Stimulated activated CD4-positive, alpha-beta T cell treated with anti-CD3 and anti-CD28 coated beads, TNF-alpha, amount 100 ng/mL, for 4 hours (primary cell): ENCODE measurements at regions not wholly inside any gene's neighbourhood (a gene's known extent, or its start where the extent isn't known, plus 50 kb on each side); places are given as distances from the start of the nearest gene placed in this dataset.
"Not testable (repeated sequence)": the region's sequence is repeated elsewhere in the genome, so short reads cannot be mapped to it uniquely, and the experiment has no call there.

Experiments
- DNase-seq, 3 experiments: peaks; one replicate each; pipeline ENCODE4 v3.0.0-alpha.2; 2020; ENCODE audit warnings: low read depth in 3 of 3

GRCh38 chr22:22946131-22946530 lies 58.5 kb downstream of the IGLL5 start:
- DNase-seq, result no peak

DNA sequence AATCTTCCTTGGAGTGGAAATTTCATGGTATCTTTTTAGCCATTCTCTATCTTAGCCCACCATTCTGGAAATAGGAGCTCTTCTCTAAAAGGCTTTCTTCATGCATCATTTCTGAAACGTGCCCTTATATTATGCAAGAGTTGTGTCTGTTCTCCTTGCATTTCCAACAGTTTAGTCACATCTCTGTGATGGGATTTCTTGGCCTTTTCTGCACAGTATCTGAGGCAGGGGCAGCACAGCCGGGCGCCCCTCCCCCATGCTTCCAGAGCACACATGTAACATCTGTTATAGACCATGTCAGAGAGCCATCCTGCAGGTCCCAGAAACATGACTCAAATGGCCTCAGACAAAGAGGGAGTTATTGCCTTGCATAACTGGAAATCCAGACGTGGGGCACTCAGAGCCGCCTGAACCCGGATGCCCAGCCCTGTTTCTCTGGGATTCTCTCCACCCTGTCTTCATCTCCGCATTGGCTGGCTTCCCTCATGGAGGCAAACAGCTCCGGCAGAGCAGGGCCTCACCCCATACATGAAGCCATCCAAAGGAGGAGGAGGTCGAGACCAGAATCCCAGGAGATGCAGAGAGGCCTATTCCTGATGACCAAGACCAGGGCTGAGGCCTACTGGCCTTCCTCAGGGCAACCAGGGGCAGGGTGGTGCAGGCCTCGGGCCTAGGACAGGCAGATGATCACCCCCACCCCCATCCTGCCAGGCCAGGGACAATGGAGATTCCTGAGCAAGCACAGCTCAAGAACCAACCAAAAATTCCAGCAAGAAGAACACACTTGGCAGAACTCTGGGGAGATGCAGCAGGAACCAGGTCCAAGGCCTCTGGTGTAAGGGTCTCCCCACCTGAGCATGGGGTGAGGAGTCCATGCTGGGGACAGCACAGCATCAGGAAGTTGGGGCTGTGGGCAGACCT lies 61.3 kb downstream of the IGLL5 start:
- no peak for DNase-seq

DNA sequence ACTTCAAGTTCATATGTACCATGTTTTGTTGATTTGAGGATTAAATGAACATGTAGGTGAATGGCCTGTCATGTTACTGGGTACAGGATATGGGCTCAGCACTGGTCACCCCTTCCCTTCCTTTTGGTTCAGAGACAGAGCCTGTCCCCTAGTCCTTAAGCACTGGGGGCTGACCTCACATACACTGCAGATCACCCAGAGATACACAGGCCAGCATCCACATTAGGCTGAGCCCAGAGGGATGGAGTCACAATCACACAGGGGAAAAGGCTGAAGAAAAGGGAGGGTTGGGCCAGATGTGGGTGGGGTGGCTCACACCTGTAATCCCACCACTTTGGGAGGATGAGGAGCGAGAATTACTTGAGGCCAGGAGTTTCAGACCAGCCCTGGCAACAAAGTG lies 62.3 kb downstream of the IGLL5 start:
- DNase-seq, result no peak

DNA sequence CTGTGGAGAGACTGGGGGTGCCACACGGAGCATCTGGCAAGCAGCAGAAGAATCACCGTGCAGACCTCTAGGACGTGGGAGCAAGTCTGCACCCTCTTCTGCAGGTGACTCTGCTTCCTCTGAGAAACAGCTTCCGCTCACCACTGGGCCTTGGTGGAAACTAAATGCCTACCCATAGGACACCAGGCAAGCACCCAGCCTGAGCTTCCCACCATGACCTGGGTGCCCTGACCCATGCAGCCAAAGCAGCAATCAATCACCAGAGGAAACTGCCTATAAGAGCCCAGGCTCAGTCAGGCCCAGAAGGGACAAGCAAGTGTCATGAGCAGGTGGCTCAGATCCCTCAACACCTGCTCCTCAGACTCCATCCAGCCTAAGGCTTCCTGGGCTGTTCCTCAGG lies 63.4 kb downstream of the IGLL5 start:
- no peak for DNase-seq

DNA sequence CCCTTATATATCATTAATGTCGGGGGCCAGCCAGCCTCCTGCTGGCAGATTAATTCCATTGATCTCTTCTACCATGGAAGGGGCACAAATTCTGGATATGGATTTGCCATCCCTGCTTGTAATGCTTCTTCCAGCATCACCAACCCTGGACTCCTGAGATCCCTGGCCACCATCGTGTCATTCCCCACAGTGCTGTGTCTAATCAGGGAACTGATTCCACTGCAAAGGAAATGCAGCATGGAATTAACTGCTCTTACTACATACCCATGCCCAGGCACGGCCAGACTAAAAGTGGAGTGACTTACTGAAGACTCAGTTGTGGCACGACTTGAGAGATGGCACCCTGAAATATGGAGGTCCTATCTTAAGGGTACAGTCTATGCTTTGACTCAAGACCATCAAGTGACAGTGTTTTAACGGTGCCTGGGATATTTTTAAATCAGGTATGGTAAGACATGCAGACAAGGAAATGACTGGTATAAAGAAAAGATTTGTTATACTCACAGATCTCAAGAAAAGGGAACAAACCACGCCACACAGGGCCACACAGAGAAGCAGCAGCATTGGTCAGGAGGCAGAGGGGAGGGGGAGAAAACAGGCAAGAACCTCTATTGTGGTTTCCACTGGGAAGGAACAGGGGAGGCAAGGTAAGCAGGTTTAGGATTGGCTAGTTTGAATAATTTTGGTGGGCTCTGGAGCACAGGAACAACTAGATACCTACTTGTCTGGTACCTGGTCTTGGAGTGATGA lies 65.1 kb downstream of the IGLL5 start:
- no peak for DNase-seq

- DNase-seq, result no peak
Measured at GRCh38 chr22:22953791-22954190, 66.2 kb downstream of the IGLL5 start.

- no peak for DNase-seq
Measured at GRCh38 chr22:22954656-22955055, 67.0 kb downstream of the IGLL5 start.

- DNase-seq, result no peak
Measured at GRCh38 chr22:22955276-22955798, 67.7 kb downstream of the IGLL5 start.

DNA sequence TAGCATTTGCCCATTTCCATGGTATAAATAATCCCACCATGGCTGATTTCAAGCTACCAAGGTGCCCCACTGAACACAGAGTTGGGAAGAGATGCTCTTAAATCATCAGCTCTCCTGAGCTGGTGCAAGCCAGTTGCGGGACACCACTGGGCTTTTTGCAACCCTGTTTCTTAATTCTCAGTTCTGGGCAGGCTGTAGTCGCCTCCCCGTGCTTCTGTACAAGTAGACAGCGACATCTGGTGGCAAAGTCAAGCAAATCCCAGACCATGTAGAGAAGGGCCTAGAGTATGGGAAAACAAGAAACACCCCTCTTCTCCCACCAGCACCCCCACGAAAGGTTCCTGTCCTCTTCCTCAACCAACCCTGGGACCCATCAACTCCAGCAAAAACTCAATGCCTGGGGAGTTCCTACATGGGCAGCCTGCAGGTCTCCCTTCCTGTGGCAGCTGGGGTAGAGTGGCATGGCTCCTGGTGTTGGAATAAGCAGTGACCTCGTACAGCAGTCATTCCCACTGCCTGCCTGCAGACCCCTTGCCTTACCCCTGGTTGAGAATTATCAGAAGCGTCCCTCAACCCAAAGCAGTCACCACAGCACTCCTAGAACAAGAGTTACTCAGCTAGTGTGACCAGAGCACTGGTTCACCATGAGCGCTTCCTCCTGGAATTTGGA lies 68.4 kb downstream of the IGLL5 start:
- DNase-seq, result peak in 2 of 3 experiments; percentile 34 to 49

GRCh38 chr22:22957090-22957489 lies 69.5 kb downstream of the IGLL5 start:
- no peak for DNase-seq

GRCh38 chr22:22958621-22959020 lies 71.0 kb downstream of the IGLL5 start:
- DNase-seq, result no peak

DNA sequence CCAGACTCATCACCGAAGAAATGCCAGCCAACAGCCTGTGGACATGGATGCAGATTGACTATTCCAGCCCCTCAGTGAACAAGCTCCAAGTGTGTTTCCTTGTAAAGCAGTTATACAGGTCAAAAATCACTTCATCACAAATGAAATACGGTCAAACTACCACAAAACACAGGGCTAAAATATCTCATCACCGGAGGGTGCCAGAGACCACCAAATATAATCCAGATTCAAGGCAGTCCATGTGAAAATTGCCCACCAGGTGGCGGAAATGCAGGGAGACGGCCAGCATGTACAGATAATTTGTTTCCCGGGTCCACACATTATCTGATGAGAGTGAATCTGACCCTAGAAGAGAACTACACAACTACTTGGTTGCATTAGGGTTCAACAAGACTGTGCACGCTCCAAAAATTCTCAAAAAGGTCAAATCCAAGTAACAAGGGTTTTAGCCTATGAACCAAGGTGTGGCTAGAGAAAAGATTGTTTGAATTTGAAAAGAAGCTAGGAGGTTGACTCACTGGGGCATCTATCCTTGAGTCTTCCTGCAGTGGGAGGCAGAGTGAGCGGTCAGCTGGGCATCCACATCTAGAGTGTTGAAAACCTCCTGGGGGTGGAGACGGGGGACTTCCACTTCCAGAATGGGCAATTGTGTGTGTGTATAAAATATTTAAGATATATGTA lies 71.7 kb downstream of the IGLL5 start:
- peak; percentile 29 to 43 (median 38) for DNase-seq

- no peak for DNase-seq
Measured at GRCh38 chr22:22960307-22960706, 72.7 kb downstream of the IGLL5 start.

GRCh38 chr22:22961574-22961973 lies 74.0 kb downstream of the IGLL5 start:
- DNase-seq, result no peak

DNA sequence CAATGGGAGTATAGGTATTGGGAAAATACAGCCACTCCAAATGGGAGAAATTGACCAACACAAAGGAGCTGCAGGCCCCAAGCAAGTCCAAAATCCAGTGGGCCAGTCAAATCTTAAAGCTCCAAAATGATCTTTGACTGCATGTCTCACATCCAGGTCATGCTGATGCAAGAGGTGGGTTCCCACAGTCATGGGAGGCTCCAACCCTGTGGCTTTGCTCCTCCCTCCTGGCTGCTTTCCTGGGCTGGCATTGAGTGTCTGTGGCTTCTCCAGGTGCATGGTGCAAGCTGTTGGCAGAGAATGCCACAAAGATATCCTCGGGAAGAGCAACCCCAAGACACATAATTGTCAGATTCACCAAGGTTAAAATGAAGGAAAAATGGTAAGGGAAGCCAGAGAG lies 80.8 kb downstream of the IGLL5 start:
- DNase-seq, result no peak

DNA sequence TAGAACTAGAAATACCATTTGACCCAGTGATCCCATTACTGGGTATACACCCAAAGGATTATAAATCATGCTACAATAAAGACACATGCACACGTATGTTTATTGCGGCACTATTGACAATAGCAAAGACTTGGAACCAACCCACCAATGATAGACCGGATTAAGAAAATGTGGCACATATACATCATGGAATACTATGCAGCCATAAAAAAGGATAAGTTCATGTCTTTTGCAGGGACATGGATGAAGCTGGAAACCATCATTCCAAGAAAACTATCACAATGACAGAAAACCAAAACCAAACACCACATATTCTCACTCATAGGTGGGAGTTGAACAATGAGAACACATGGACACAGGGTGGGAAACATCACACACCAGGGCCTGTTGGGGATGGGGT lies 85.0 kb downstream of the IGLL5 start:
- not testable (repeated sequence) for DNase-seq

- DNase-seq, result no peak
Measured at GRCh38 chr22:22973336-22973735, 85.7 kb downstream of the IGLL5 start.

GRCh38 chr22:22974156-22974555 lies 86.5 kb downstream of the IGLL5 start:
- DNase-seq, result no peak

DNA sequence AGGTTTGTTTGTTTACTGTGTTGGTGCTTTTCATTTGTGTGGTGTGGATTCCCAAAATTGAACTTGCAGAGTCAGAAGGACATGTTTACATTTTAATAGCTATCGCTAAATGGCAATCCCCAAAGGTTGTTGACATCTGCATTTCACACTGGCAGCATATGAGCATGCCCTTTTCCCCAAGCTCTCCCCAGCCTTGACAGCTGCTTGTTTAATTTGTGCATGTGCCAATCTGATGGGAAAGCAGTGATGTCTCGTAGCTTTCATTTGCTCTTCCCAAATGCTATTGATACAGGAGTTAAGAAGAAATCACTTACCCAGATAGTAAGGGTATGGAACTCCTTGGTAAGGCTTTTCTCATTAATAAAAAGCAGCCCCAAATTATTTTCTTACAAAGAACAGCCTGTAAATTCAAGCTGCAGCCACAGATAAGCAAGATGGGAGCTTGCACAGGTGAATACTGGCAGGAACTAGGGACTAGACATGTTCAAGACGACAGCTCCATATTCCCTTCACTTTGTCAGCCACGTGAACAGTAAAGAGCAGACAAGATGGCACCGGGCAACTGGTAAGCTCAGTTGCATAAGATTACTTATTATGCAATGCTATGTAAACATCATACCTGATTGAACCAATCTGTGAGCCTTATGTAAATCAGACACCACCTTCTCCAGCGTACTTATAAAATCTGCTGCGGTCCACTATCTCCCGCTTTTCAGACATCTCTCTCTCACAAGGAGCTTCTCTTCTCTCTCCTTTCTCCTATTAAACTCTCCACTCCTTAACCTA lies 87.4 kb downstream of the IGLL5 start:
- DNase-seq, result no peak

GRCh38 chr22:22976033-22976922 lies 88.7 kb downstream of the IGLL5 start:
- DNase-seq, result no peak
